ENCODE measurements at regions not wholly inside any gene's neighbourhood (a gene's known extent, or its start where the extent isn't known, plus 50 kb on each side); places are given as distances from the start of the nearest gene placed in this dataset.
"Not testable (repeated sequence)": the region's sequence is repeated elsewhere in the genome, so short reads cannot be mapped to it uniquely, and the experiment has no call there.

DNA sequence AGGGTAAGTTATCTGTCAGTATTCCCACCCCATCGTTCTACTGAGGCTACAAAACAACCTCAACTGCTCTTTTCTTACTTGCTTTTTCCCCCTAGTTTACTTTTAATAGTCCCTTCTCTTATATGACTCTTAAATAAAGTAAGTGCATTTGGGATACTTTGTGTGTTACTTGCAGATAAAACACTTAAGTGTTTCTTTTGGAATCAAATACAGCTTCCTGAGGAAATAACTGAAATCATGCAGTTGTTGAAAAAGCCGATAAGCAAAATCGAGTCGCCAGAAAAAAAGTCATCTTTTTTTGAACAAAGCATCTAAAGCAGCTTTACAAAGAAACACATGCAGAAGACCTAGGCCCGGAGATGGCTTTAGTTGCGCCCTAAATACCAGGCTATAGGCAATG, 53.5 kb upstream of the EPB41L4A start:
- DNase-seq, result no peak

DNA sequence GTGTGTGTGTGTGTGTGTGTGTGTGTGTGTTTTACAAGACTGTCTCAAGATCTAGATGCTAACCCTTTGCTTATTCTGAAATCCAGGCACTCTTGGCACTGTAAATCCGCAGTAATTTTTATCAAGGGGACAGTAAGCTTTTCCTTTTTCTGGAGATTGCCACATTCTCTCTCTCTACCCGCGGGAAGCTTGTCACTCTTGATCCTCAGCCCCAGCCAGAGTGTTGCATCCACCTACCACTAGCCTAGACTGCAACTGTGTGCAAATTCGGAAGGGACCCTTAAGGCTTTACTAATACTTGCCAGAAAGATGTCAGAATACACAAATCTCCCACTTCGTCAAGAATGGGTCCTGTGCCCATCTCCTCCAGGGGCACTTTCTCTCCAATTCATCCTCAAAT, 54.9 kb upstream of the EPB41L4A start:
- no peak for DNase-seq

DNA sequence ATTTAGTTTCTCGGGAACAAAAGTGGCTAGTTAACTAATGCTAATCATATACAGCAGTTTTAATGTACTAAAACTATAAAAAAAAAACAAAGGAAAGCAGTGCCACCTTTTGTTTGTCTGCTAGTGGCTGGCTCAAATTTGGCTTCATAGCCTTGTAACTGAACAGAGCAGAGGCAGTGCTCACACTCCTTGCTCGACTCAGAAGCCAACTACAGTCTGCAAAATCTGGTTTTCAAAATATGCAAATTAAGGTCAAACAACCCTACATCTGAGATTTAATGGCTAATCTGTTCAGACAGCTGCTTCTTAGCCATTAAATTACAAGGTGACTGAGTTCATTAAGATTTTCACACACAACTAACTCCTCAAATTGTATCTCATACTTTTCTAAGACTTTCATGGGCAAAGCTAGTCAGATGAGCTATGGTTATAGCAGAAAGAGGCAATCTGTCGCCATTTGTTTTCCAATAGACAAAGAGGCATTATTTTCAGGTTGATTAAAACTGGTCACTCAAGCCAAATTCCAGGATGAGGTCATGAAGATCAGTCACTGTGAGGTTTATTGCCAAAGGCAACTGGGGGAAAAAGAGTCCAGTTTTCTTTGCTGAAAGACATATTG, 56.8 kb upstream of the EPB41L4A start:
- DNase-seq, result peak; percentile 8

DNA sequence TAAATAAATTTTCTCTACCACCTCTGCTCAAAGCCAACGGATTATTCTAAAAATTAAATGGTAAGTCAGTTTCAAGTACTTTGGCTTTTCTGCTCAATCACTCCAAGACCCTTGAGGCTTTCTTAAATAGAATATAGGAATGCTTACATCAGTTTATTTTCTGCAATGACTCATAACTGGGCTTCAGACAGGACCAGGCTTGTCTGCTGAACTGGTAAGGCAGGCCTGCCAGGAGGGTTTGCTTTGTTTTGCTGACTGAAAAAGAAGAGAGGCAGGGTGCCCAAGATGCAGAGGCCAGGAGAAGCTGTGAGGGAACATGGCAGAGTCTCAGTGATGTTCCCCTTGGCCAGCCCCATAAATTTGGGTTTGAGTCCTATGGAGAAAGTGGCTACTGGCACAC, 60.3 kb upstream of the EPB41L4A start:
- peak; percentile 46 for DNase-seq

GRCh38 chr5:112480501-112480900, 61.4 kb upstream of the EPB41L4A start:
- no peak for DNase-seq

DNA sequence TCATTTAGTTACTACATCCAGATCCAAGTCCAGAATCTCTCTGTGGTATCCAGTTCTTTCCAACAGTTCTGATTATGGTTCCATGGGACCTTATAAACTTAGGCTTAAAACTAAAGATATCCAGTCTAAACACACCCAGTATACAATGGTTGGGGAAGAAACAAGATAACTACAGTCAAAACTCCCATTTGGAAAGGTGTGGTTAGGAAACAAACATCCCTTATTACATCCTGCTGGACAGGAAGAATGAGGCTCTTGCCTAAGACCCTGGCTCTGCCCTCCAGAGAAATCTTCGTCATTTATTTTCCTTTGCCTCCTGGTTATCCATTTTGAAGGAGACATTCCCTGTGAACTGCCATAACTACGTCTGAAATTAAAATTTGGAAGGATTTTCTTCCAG, 64.6 kb upstream of the EPB41L4A start:
- DNase-seq, result no peak

GRCh38 chr5:112485934-112486355, 66.9 kb upstream of the EPB41L4A start:
- DNase-seq, result no peak

DNA sequence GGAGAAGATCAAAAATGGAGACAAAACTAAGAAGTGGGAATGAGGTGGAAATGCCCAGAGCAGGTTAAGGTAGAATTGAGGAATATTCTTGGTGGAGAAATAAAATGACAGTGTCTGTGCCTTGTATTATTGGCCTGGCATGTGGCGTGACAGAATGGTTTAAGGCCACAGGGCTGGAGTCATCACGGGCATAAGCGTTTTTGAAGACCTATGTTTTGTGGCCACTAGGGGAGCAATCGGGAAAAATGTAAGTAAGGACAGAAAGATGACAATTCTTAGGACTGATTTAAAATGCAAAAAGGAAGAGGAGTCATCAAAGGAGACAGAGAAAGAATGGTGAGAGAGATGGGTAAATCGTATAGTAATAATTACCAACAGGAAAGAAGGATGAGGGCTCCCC, 72.2 kb upstream of the EPB41L4A start:
- no peak for DNase-seq

- DNase-seq, result peak; percentile 69
Observed at GRCh38 chr5:112492291-112492690, 73.2 kb upstream of the EPB41L4A start.

DNA sequence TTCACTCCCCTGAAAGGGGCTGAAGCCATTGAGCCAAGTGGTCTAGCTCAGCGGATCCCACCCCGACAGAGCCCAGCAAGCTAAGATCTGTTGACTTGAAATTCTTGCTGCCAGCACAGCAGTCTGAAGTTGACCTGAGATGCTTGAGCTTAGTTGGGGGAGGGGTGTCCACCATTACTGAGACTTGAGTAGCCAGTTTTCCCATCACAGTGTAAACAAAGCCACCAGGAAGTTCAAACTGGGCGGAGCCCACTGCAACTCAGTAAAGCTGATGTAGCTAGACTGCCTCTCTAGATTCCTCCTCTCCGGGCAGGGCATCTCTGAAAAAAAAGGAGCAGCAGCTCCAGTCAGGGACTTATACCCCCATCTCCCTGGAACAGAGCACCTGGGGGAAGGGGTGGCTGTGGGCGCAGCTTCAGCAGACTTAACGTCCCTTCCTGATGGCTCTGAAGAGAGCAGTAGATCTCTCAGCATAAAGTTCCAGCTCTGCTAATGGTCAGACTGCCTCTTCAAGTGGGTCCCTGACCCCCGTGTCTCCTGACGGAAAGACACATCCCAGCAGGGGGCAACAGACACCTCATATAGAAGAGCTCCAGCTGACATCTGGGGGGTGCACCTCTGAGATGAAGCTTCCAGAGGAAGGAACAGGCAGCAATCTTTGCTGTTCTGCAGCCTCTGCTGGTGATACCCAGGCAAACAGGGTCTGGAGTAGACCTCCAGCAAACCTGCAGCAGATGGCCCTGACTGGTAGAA, 84.8 kb upstream of the EPB41L4A start:
- not testable (repeated sequence) for DNase-seq

GRCh38 chr5:112509097-112509496, 90.0 kb upstream of the EPB41L4A start:
- DNase-seq, result not testable (repeated sequence)

- DNase-seq, result peak; percentile 88
Observed at GRCh38 chr5:112511920-112512319, 92.8 kb upstream of the EPB41L4A start.

GRCh38 chr5:112512901-112513300, 93.8 kb upstream of the EPB41L4A start:
- no peak for DNase-seq

GRCh38 chr5:112514111-112514510, 95.0 kb upstream of the EPB41L4A start:
- no peak for DNase-seq

DNA sequence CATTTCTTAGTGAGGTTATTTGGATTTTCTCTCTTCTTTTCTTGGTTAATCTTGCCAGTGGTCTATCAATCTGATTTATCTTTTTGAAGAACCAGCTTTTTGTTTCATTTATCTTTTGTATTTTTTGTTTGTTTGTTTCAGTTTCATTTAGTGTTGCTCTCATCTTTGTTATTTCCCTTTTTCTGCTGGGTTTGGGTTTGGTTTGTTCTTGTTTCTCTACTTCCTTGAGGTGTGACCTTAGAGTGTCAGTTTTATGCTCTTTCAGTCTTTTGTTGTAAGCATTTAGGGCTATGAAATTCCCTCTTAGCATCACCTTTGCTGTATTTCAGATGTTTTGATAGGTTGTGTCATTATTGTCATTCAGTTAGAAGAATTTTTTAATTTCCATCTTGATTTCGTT, 101.4 kb upstream of the EPB41L4A start:
- DNase-seq, result not testable (repeated sequence)

DNA sequence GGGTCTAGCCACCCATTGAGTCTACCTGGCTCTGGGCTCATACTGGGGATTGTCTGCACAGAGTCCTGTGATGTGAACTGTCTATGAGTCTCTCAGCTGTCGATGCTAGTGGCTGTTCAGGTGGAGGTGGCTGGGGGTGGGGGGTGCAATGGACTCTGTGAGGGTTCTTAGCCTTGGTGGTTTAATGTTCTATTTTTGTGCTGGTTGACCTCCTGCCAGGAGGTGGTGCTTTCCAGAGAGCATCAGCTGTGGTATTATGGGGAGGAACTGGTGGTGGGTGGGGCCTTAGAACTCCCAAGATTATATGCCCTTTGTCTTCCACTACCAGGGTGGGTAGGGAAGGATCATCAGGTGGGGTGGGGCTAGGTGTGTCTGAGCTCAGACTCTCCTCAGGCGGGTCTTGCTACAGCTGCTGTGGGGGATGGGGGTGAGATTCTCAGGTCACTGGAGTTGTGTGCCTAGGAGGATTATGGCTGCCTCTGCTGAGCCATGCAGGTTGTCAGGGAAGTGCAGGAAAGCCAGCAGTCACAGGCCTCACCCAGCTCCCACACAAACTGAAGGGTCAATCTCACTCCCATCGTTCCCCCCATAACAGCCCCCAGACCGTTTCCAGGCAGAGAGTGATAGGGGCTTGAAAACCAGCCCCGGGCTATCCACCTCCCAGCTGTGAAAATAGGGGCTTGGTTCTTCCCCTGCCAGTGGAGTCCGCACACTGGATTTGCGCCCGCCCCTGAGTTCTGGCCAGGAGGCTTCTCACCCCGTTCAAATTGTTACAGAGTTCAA, 104.0 kb upstream of the EPB41L4A start:
- not testable (repeated sequence) for DNase-seq

DNA sequence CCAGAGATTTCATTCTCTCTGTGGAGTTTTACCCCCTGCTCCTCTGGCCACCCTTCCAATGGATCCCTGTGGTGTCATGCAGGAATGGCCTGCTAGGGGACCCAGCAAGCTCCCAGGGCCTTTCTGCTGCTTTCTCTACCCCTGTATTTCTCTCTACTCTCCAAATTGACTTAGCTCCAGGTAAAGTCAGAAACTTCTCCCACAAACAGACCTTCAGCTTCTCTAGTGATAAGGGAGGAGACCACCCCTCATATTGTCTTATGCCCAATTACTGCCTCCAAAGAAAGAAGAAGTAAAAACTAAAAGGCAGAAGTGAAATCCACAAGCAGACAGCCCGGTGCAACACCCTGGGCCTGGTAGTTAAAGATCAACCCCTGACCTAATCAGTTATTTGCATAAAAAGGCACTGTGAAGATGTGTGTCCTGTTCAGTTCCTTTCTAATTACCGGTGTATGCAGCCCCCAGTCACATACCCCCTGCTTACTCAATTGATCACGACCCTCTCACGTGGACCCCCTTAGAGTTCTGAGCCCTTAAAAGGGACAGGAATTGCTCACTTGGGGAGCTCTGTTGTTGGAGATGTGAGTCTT, 104.7 kb upstream of the EPB41L4A start:
- not testable (repeated sequence) for DNase-seq

DNA sequence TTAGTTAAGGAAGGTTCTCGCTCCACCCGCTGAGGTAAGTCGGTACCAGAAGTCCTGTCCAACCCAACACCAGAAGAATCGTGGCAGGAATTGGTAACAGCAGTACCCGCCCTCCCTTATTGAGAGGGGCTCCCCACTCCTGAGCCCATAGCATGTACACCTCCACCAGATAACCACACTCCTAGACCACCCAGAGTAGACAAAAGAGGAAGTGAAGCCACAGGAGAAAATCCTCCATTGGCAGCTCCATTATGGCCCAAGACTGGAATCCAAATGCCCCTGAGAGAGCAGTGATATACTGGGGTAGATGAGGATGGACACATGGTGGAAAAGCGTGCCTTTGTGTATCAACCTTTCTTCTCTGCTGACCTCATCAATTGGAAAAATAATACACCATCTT, 106.1 kb upstream of the EPB41L4A start:
- no peak for DNase-seq

GRCh38 chr5:112528928-112529327, 109.9 kb upstream of the EPB41L4A start:
- DNase-seq, result no peak

DNA sequence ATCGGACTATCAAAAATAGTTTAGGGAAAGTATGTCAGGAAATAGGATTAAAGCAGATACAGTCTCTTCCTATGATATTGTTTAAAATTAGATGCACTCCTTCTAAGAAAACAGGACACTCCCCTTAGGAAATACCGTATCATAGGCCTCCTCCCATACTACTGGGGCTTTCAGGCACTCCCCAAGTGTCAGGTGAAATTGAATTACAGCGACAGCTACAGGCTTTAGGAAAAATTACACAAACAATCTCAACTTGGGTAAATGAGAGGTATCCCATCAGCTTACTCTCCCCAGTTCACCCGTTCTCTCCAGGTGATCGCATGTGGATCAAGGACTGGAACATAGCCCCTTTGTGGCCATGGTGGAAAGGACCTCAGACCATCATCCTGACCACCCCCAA, 110.4 kb upstream of the EPB41L4A start:
- no peak for DNase-seq

DNA sequence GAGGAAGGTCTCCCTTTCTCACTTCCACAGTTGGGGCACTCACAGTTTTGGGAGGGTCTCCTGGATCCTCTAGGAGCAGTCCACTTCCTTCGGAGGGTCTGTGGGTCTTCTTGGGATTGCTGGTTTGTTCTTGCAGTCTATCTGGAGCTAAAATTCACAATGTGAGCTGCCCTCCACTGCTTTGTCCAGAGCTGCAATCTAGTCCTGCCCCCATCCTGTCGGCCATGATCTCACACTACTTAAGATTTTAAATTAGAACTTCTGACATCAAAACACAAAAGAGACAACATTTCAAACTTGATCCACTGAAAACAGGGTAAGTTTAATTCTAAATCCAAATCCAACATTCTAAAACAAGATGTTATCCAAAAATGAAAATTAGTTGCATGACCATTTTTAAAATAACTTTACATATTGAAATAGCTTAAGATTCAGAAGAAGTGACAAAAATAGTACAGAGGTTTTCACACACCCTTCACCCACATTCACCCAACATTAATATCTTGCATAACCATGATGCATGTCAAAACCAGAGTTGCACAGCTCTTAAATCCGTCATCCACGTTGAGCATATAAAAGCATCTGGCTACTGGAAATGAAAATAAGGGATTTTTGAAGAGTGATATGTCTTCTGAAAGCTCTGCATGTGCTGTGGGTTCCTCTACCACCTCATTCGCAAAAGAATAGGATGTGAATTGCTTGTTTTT, 113.7 kb upstream of the EPB41L4A start:
- DNase-seq, result no peak

DNA sequence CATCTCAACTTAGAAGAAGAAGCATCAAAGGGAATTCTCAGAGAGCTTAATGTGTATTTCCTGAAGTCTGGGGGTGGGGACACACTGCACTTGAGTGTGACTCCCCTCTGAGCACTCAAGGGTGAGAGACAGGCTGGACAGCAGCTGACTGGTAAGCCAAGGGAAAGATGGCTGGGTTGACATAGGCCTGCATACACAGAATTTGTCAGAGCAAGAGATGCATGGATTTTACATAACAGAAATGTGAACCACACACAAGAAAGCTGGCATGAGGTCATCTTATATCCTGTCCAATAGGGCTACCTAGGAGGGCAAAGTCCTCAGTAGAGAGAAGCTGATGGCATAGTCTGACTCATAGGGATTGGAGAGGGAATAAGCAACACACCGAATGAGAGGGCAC, 114.3 kb upstream of the EPB41L4A start:
- DNase-seq, result peak; percentile 54

DNA sequence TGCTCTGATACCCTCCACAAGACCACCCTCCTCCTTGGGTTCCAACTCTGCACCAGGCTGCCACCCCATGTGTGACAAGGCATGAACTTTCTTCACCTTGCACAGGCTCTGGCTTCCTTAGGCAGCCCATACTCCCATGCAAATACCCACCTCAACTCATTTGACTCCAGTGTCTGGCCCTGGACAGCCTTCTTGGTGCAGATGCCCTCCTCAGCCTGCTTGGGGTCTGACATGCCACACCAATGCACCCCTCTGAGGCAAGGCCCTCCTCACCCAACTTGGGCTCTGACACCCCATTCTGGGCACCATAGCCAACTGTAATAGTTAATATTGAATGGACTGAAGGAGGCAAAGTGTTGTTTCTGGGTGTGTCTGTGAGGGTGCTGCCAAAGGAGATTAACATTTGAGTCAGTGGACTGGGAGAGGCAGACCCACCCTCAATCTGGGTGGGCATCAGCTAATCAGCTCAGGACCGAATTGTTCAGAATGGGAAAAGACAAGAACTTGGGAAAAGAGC, 115.0 kb upstream of the EPB41L4A start:
- DNase-seq, result no peak
